ENCODE measurements at regions not wholly inside any gene's neighbourhood (a gene's known extent, or its start where the extent isn't known, plus 50 kb on each side); places are given as distances from the start of the nearest gene placed in this dataset.
A peak's percentile ranks its signal among the peaks of the same experiment; 100 is the strongest.

DNA sequence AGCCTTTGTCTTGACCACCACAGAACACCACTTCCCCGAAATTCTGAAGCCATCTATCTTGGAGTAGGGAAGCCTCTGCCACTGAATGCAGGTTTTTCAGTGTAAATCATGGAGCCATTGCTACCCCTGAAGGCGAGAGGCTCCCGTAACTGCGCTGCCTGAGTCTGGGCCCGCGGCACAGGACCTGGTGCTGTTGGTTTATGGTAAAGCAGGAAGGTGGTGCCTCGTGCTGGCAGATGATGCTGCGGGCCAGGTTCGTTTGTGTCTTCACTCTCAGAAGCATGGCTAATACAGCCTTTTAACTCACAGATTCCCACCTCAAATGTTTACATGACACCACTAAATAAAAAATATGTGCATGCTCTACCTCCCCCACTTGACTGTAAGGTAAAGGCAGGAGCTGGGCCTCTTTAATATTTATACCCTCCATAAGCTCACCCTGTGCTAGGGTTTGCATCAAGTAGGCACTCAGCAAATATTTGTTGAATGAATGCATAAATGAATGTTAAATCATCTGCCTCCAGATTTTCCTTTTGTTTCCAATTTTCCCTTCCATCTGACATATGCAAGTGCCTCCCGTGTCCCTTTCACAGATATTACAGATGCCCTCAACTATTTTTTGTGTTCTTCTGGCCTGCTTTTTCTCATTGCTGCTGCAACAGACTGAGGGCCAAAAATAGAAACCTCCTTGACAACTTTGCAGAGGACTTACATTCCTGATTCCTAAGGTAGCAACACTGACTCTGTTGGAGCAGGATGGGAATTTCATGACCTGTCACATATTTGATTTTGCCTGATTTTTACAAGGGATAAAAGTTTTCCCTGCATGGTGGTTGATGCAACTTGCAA is 83.5 kb upstream of the CPO start:
- Mint-ChIP-seq H3K9me3 (no peaks in the 10 kb centered on the region), H3K36me3 (ENCODE audit: low read depth) (no peaks in the 10 kb centered on the region), H3K4me3 (no peak overlapping the region), H3K27me3 (no peaks in the 10 kb centered on the region), H3K27ac (no peak overlapping the region), H3K4me1 (ENCODE audit: low read depth) (peaks cover 23% of the 10 kb centered on the region)
- POLR2A ChIA-PET: no interaction called here
- H3K9me3 ChIP-seq (ENCODE audit: control insufficient read depth in 1 of 2, insufficient read depth in 1 of 2, low read length in 2 of 2): no peaks in the 10 kb centered on the region
- no peak overlapping the region for H3K27ac ChIP-seq (ENCODE audit: low read depth in 1 of 2, low read length in 2 of 2)
- intact Hi-C loops (cut with DNase I, micrococcal nuclease): no loop called here
- ATAC-seq (ENCODE audit: poor library complexity) (no peak), DNase-seq (no peak)
- peaks cover 15% of the 10 kb centered on the region for H3K4me1 ChIP-seq (ENCODE audit: insufficient read depth, low read length)
- H3K36me3 ChIP-seq (ENCODE audit: insufficient read depth, low read length): no peaks in the 10 kb centered on the region
- CTCF ChIA-PET: no interaction called here
- no peak overlapping the region for H3K4me3 ChIP-seq (ENCODE audit: low read length)
- no peak for TF ChIP-seq CTCF (IDR thresholded peaks at IDR 0.05)
- no peaks in the 10 kb centered on the region for H3K27me3 ChIP-seq (ENCODE audit: control insufficient read depth in 1 of 2, insufficient read depth in 2 of 2, low read length in 2 of 2)

DNA sequence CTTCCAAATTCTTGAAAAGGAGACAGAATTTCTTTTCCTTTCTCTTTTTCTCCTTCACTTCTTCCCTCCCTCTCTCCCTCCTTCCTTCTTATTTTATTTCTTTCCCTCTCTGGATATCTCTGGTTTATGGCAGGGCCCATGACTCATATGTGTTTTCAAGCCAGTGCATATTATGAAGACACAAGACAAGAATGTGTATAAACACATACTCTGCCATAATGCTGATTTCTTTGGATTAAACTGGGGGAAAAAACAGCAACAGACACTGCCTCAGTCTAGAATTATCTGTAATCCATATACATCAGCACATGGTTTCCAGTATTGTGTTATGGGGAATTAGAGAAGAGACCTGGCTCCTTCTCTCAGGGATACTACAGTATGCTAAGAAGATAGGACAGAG is 82.8 kb upstream of the CPO start:
- H3K36me3 Mint-ChIP-seq (ENCODE audit: low read depth): no peaks in the 10 kb centered on the region
- CTCF ChIA-PET: no interaction called here
- H3K27ac Mint-ChIP-seq: no peak overlapping the region
- Histone ChIP-seq H3K9me3 (ENCODE audit: control insufficient read depth in 1 of 2, insufficient read depth in 1 of 2, low read length in 2 of 2) (no peaks in the 10 kb centered on the region), H3K4me3 (ENCODE audit: low read length) (no peak overlapping the region), H3K4me1 (ENCODE audit: insufficient read depth, low read length) (peaks cover 15% of the 10 kb centered on the region), H3K27ac (ENCODE audit: low read depth in 1 of 2, low read length in 2 of 2) (no peak overlapping the region), H3K36me3 (ENCODE audit: insufficient read depth, low read length) (no peaks in the 10 kb centered on the region), H3K27me3 (ENCODE audit: control insufficient read depth in 1 of 2, insufficient read depth in 2 of 2, low read length in 2 of 2) (no peaks in the 10 kb centered on the region)
- intact Hi-C loops (cut with DNase I, micrococcal nuclease): no loop called here
- H3K4me3 Mint-ChIP-seq: no peak overlapping the region
- POLR2A ChIA-PET: no interaction called here
- peaks cover 23% of the 10 kb centered on the region for H3K4me1 Mint-ChIP-seq (ENCODE audit: low read depth)
- ATAC-seq (ENCODE audit: poor library complexity) (no peak), DNase-seq (no peak)
- no peaks in the 10 kb centered on the region for H3K9me3 Mint-ChIP-seq
- no peak for TF ChIP-seq CTCF (IDR thresholded peaks at IDR 0.05)
- H3K27me3 Mint-ChIP-seq: no peaks in the 10 kb centered on the region

- Mint-ChIP-seq H3K9me3 (no peaks in the 10 kb centered on the region), H3K36me3 (ENCODE audit: low read depth) (no peaks in the 10 kb centered on the region), H3K27ac (peak overlapping the region; percentile 83), H3K4me1 (ENCODE audit: low read depth) (peaks cover 23% of the 10 kb centered on the region), H3K4me3 (peak overlapping the region; percentile 68), H3K27me3 (no peaks in the 10 kb centered on the region)
- peaks cover 15% of the 10 kb centered on the region for H3K4me1 ChIP-seq (ENCODE audit: insufficient read depth, low read length)
- no peak for ATAC-seq (ENCODE audit: poor library complexity)
- H3K27me3 ChIP-seq (ENCODE audit: control insufficient read depth in 1 of 2, insufficient read depth in 2 of 2, low read length in 2 of 2): no peaks in the 10 kb centered on the region
- peak in 1 of 14 experiments; percentile 5 for DNase-seq
- H3K9me3 ChIP-seq (ENCODE audit: control insufficient read depth in 1 of 2, insufficient read depth in 1 of 2, low read length in 2 of 2): no peaks in the 10 kb centered on the region
- no peaks in the 10 kb centered on the region for H3K36me3 ChIP-seq (ENCODE audit: insufficient read depth, low read length)
- peak overlapping the region in 1 of 2 donors; percentile 38 for H3K27ac ChIP-seq (ENCODE audit: low read depth in 1 of 2, low read length in 2 of 2)
- H3K4me3 ChIP-seq (ENCODE audit: low read length): peak overlapping the region; percentile 30
- no peak for TF ChIP-seq CTCF (IDR thresholded peaks at IDR 0.05)
- POLR2A ChIA-PET: interaction anchor here (0.8 kb wide), 1 partner anchor 16 kb away, joined by 3 read pairs; no protein-coding TSS in a partner anchor
- CTCF ChIA-PET: no interaction called here
- intact Hi-C loops (cut with DNase I, micrococcal nuclease): no loop called here
Observed at GRCh38 chr2:206858687-206859329, 80.5 kb upstream of the CPO start.

Data from CD4-positive, alpha-beta T cell (primary cell).